ENCODE measurements at regions not wholly inside any gene's neighbourhood (a gene's known extent, or its start where the extent isn't known, plus 50 kb on each side); places are given as distances from the start of the nearest gene placed in this dataset.

- TF ChIP-seq CTCF (conservative IDR thresholded peaks at IDR 0.05) (no peak), ZFX (IDR thresholded peaks at IDR 0.05) (no peak)
Observed at GRCh38 chr5:99275128-99275527, 346.3 kb upstream of the CHD1 start.

GRCh38 chr5:99272576-99272975 lies 343.8 kb upstream of the CHD1 start:
- TF ChIP-seq ZFX (IDR thresholded peaks at IDR 0.05) (no peak), CTCF (conservative IDR thresholded peaks at IDR 0.05) (no peak)
- no peak overlapping the region for H3K27ac ChIP-seq

More at GRCh38 chr5:99275128-99275527, 346.3 kb upstream of the CHD1 start:
- no peak overlapping the region for H3K27ac ChIP-seq

DNA sequence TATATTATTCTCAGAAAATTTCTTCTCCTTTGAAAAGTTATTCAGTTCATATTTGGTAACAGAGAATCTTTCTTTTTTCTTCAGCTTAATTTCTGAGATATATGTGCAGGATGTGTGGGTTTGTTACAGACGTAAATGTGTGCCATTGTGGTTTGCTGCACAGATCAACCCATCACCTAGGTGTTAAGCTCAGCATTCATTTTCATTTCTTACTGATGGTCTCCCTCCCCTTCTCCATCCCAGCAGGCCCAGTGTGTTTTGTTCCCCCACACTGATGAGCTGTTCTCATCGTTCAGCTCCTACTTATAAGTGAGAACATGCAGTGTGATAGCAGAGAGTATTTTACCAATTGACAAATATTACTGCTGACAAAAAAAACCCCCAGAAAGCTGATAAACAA lies 330.0 kb upstream of the CHD1 start:
- no peak overlapping the region for H3K27ac ChIP-seq
- TF ChIP-seq ZFX (IDR thresholded peaks at IDR 0.05) (no peak), CTCF (conservative IDR thresholded peaks at IDR 0.05) (no peak)

DNA sequence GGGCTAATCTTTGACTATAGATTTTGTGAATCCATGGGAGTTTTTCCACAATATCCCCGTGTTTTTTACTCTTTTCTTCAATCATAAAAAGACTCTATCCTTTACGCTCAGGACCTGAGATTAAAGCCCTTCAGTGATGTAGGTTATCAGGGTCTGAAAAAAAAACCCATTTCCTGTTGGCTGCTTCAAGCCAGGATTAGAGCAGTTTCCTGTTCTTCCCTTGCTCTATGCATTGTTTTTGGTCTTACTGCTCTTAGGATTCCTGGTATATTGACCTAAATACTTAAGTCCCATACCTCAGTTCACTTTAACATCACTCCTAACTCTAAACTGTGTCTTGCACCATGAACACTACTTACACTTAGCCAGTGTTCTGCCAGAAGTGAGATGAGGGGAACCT lies 319.3 kb upstream of the CHD1 start:
- no peak for TF ChIP-seq CTCF (conservative IDR thresholded peaks at IDR 0.05)
- no peak for TF ChIP-seq ZFX (IDR thresholded peaks at IDR 0.05)
- no peak overlapping the region for H3K27ac ChIP-seq

GRCh38 chr5:99247346-99247745 lies 318.5 kb upstream of the CHD1 start:
- no peak overlapping the region for H3K27ac ChIP-seq
- no peak for TF ChIP-seq CTCF (conservative IDR thresholded peaks at IDR 0.05)
- TF ChIP-seq ZFX (IDR thresholded peaks at IDR 0.05) = no peak

DNA sequence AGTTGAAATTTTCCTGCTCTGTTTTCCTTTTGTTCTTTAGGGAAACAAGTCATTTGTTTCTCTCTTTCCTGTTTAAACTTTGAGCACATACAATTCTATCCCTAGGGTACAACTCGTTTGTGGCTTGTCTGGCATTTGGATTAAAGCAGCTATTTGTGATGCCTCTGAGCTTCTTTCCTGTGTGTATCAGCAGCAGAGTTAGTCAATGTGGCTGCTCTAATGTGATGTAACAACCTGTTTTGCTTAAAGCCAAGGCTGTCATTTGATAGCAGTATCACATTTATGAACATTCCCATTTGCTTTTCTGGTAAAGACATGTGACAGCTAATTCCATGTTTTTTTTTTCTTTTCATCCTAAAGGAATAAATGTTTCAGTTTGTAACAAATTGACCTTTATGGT lies 314.3 kb upstream of the CHD1 start:
- TF ChIP-seq CTCF (conservative IDR thresholded peaks at IDR 0.05) = no peak
- no peak for TF ChIP-seq ZFX (IDR thresholded peaks at IDR 0.05)
- no peak overlapping the region for H3K27ac ChIP-seq

DNA sequence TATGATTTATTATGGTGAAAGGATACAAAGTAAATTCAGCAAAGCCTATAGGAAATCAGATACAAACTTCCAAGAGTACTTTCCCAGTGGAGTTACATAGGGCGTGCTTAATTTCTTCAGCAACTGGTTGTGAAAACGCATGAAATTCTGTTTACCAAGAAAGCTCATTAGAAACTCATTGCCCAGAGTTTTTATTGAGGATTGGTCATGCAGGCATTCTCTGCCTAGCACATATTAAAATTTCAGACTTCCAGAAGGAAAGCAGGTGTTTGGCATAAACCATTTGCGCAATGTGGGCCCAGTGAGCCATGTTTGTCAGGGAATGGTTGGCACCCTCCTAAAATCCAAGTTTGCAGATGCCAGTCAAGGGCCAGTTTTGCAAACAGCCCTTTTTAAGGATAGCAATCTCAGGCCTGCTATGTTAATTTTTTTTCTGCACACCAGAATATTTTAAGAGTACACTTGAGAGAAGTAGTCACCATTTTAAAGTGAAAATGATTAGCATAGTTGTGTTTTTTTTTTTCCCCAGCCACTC lies 311.1 kb upstream of the CHD1 start:
- no peak for TF ChIP-seq CTCF (conservative IDR thresholded peaks at IDR 0.05)
- TF ChIP-seq ZFX (IDR thresholded peaks at IDR 0.05) = no peak
- no peak overlapping the region for H3K27ac ChIP-seq

Measured in C4-2B (cell line).